Astrocyte (in vitro differentiated cells and primary cell): ENCODE measurements at regions not wholly inside any gene's neighbourhood (a gene's known extent, or its start where the extent isn't known, plus 50 kb on each side); places are given as distances from the start of the nearest gene placed in this dataset.

ENCODE experiments used
- CTCF ChIP-seq: IDR thresholded peaks from 2 replicates; pipeline ENCODE4 v1.5.1; 2011; ENCODE audit warnings: low read depth, mild to moderate bottlenecking, inconsistent platforms, low read length, moderate library complexity; ENCODE audit not compliant: insufficient read depth
- EZH2 ChIP-seq: IDR thresholded peaks from 2 replicates; pipeline ENCODE4 v1.6.1; 2012; ENCODE audit warnings: mild to moderate bottlenecking, low read length, inconsistent platforms; ENCODE audit not compliant: insufficient read depth

DNA sequence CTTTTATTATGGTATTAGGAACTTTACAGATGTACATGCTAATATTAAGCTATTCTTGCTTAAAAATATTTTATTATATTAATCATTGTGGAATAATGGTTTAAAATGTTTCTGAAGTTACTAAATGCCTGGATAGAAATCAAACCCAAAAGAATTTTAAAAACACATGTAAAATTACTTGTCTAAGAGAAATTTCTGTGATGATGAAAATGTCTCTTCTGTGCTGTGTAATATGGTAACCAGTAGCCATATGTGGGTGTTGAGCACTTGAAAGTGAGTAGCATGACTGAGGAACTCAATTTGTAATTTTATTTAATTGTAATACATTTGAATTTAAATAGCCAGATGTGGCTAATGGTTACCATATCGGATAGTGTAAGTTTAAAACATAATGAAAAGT, 66.7 kb upstream of the HSPB3 start:
- TF ChIP-seq CTCF (no peak), EZH2 (no peak)
